ENCODE measurements at regions not wholly inside any gene's neighbourhood (a gene's known extent, or its start where the extent isn't known, plus 50 kb on each side); places are given as distances from the start of the nearest gene placed in this dataset.

GRCh38 chr7:27346531-27347275 lies 104.1 kb downstream of the EVX1 start:
- peak; percentile 80 to 88 (median 83) for DNase-seq
- Histone ChIP-seq H3K4me1 (ENCODE audit: control insufficient read depth in 5 of 5, insufficient read depth in 5 of 5, low read length in 5 of 5) (peaks cover 0 to 23% (median 2%) of the 10 kb centered on the region in 5 donors), H3K27ac (ENCODE audit: low read depth in 1 of 2, low read length in 1 of 2) (no peak overlapping the region), H3K27me3 (ENCODE audit: control insufficient read depth in 3 of 3, insufficient read depth in 3 of 3, low read length in 2 of 3) (no peaks in the 10 kb centered on the region), H3K9ac (ENCODE audit: insufficient read depth in 1 of 2, low read length in 2 of 2) (no peak overlapping the region), H3K4me3 (no peak overlapping the region), H3K36me3 (ENCODE audit: control insufficient read depth in 4 of 4, insufficient read depth in 4 of 4, low read length in 4 of 4) (no peaks in the 10 kb centered on the region), H3K9me3 (ENCODE audit: control insufficient read depth in 4 of 4, insufficient read depth in 3 of 4, low read length in 3 of 4) (no peaks in the 10 kb centered on the region)
- WGBS, 2 donors, result 51 to 75% methylated on average over 10 of the region's 10 CpGs
- no peak for TF ChIP-seq CTCF (IDR thresholded peaks at IDR 0.05; ENCODE audit: control extremely low read depth, extremely low read depth)
- ATAC-seq (ENCODE audit: insufficient read depth, low FRiP score), result peak; percentile 78

GRCh38 chr7:27347276-27347640 lies 104.7 kb downstream of the EVX1 start:
- 67 to 85% methylated on average over 4 of the region's 4 CpGs for WGBS, 2 donors
- H3K27me3 ChIP-seq (ENCODE audit: control insufficient read depth in 3 of 3, insufficient read depth in 3 of 3, low read length in 2 of 3), result no peaks in the 10 kb centered on the region
- DNase-seq (no peak), ATAC-seq (ENCODE audit: insufficient read depth, low FRiP score) (no peak)
- H3K9me3 ChIP-seq (ENCODE audit: control insufficient read depth in 4 of 4, insufficient read depth in 3 of 4, low read length in 3 of 4), result no peaks in the 10 kb centered on the region
- no peak overlapping the region for H3K27ac ChIP-seq (ENCODE audit: low read depth in 1 of 2, low read length in 1 of 2)
- no peak overlapping the region for H3K4me3 ChIP-seq
- no peak overlapping the region for H3K9ac ChIP-seq (ENCODE audit: insufficient read depth in 1 of 2, low read length in 2 of 2)
- no peak for TF ChIP-seq CTCF (IDR thresholded peaks at IDR 0.05; ENCODE audit: control extremely low read depth, extremely low read depth)
- H3K4me1 ChIP-seq (ENCODE audit: control insufficient read depth in 5 of 5, insufficient read depth in 5 of 5, low read length in 5 of 5), result peaks cover 0 to 23% (median 2%) of the 10 kb centered on the region in 5 donors
- no peaks in the 10 kb centered on the region for H3K36me3 ChIP-seq (ENCODE audit: control insufficient read depth in 4 of 4, insufficient read depth in 4 of 4, low read length in 4 of 4)

DNA sequence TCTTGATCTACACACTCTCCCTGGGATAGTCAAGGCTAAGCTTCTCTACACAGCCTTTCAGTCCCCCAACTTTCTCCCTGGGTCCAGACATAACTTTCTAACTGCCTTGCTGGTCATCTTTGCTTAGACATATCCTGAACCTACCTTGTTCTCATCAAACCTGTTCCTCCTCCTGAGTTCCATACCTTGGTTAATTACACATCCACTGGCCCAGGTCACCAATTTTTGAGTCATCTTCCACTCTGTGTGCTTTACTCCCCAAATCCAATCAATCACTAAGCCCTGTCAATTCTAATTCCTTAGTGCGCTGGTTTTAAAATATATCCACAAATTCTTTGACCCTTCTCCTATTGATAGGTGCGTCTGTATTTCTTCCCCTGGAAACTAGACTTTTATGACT lies 107.0 kb downstream of the EVX1 start:
- TF ChIP-seq CTCF (IDR thresholded peaks at IDR 0.05; ENCODE audit: control extremely low read depth, extremely low read depth), result no peak
- 94 to 95% methylated on average over 2 of the region's 2 CpGs for WGBS, 2 donors
- H3K4me3 ChIP-seq, result no peak overlapping the region
- H3K9ac ChIP-seq (ENCODE audit: insufficient read depth in 1 of 2, low read length in 2 of 2), result no peak overlapping the region
- ATAC-seq (ENCODE audit: insufficient read depth, low FRiP score), result no peak
- H3K9me3 ChIP-seq (ENCODE audit: control insufficient read depth in 4 of 4, insufficient read depth in 3 of 4, low read length in 3 of 4), result no peaks in the 10 kb centered on the region
- H3K27ac ChIP-seq (ENCODE audit: low read depth in 1 of 2, low read length in 1 of 2), result no peak overlapping the region
- no peaks in the 10 kb centered on the region for H3K36me3 ChIP-seq (ENCODE audit: control insufficient read depth in 4 of 4, insufficient read depth in 4 of 4, low read length in 4 of 4)
- H3K27me3 ChIP-seq (ENCODE audit: control insufficient read depth in 3 of 3, insufficient read depth in 3 of 3, low read length in 2 of 3), result no peaks in the 10 kb centered on the region
- DNase-seq, result no peak
- peaks cover 0 to 20% (median 2%) of the 10 kb centered on the region in 5 donors for H3K4me1 ChIP-seq (ENCODE audit: control insufficient read depth in 5 of 5, insufficient read depth in 5 of 5, low read length in 5 of 5)

DNA sequence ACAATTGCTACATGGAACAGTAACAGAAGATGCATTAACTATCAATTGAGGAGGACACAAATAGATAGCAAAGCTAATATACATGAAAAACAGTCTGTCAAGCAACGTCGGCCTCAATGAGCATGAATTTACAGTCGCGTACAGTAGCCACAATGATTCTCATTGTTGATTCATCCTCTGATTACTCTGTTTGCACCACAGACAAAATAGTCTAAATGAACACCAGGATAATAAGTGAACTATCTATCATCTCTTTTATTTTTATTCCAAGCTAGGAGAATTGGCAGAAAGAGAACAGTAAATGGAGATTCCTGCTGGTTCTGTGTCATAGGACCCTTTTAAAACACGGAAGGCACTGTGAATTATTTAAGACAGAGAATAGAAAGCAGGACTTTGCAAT lies 108.5 kb downstream of the EVX1 start:
- no peak for TF ChIP-seq CTCF (IDR thresholded peaks at IDR 0.05; ENCODE audit: control extremely low read depth, extremely low read depth)
- no peak for ATAC-seq (ENCODE audit: insufficient read depth, low FRiP score)
- H3K4me1 ChIP-seq (ENCODE audit: control insufficient read depth in 5 of 5, insufficient read depth in 5 of 5, low read length in 5 of 5), result peaks cover 0 to 14% (median 2%) of the 10 kb centered on the region in 5 donors

More for the DNA sequence above, 108.5 kb downstream of the EVX1 start:
- no peak overlapping the region for H3K27ac ChIP-seq (ENCODE audit: low read depth in 1 of 2, low read length in 1 of 2)
- H3K27me3 ChIP-seq (ENCODE audit: control insufficient read depth in 3 of 3, insufficient read depth in 3 of 3, low read length in 2 of 3), result peaks cover 0 to 4% (median 0%) of the 10 kb centered on the region in 3 donors
- WGBS, 2 donors, result 82 to 86% methylated on average over 5 of the region's 5 CpGs
- DNase-seq, result no peak
- H3K9me3 ChIP-seq (ENCODE audit: control insufficient read depth in 4 of 4, insufficient read depth in 3 of 4, low read length in 3 of 4), result no peaks in the 10 kb centered on the region
- no peak overlapping the region for H3K9ac ChIP-seq (ENCODE audit: insufficient read depth in 1 of 2, low read length in 2 of 2)
- no peaks in the 10 kb centered on the region for H3K36me3 ChIP-seq (ENCODE audit: control insufficient read depth in 4 of 4, insufficient read depth in 4 of 4, low read length in 4 of 4)
- no peak overlapping the region for H3K4me3 ChIP-seq

Measured in lung (tissue), 11 donors.